ENCODE measurements at regions not wholly inside any gene's neighbourhood (a gene's known extent, or its start where the extent isn't known, plus 50 kb on each side); places are given as distances from the start of the nearest gene placed in this dataset.

DNA sequence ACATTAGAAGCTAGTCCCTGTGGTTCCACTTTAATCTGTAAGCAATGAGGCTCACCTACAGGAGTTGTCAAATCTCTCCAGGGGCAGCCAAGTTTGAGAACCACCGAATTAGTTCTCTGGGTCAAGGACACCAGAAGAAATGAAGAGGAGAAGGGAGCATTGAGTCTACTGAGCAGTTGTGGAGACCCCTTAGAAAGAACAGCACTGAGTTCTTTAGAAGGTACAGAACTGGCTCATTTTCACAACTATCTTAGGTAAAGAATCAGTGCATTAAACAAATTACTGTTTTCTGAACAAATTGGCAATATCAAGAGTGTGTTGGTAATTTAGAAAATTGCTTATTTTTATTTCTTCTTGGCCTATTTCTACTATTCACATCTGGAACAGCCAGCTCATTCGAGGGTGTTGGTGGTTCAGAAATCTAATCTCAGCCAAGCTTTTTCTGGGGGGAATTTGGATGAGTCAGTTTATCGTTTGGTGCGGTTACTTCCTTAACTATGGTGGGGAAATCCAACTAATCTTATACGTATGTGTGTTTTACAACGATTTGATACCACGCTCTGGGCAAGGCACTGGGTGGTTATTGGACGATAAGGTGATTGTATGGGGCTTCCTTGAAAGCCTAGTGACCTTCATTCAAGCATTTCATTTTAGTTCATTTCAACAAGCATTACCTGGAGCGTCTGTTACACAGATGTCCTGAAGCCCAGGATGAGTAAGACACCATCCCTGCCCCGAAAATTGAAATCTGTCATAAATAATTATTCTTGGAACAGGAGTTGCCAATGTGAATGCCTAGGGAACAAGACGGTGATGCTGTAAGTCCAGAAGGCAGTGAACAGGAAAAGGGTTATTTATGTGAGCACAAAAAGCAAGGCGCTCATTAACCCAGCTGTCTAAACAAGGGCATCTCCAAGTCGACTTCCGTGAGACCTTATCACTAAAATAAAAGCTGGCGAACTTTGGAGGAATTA lies 52.0 kb upstream of the TMPRSS2 start:
- peaks cover 4% of the 10 kb centered on the region for H3K4me1 Mint-ChIP-seq
- H3K36me3 ChIP-seq (ENCODE audit: control insufficient read depth, insufficient read depth, low read length), result no peaks in the 10 kb centered on the region
- peaks cover 8% of the 10 kb centered on the region for H3K27me3 Mint-ChIP-seq (ENCODE audit: insufficient read depth)
- no peaks in the 10 kb centered on the region for H3K36me3 Mint-ChIP-seq (ENCODE audit: low read depth)
- no peak overlapping the region for H3K9ac ChIP-seq (ENCODE audit: extremely low read depth, low read length, poor library complexity, severe bottlenecking)
- H3K9me3 ChIP-seq (ENCODE audit: control insufficient read depth, low read length), result no peaks in the 10 kb centered on the region
- no peak for DNase-seq
- no peak overlapping the region for H3K4me3 ChIP-seq (ENCODE audit: low read length)
- H3K27me3 ChIP-seq (ENCODE audit: control insufficient read depth, insufficient read depth, low read length, poor library complexity, severe bottlenecking), result no peaks in the 10 kb centered on the region
- no peak overlapping the region for H3K4me3 Mint-ChIP-seq
- H3K9me3 Mint-ChIP-seq, result no peaks in the 10 kb centered on the region
- no peak overlapping the region for H3K27ac ChIP-seq (ENCODE audit: low read depth, low read length)
- TF ChIP-seq CTCF (conservative IDR thresholded peaks at IDR 0.05), result no peak
- no peak overlapping the region for H3K27ac Mint-ChIP-seq
- 94% methylated on average over 9 to 15 of the region's 15 CpGs for WGBS, 2 experiments (ENCODE audit: insufficient coverage in 1 of 2, insufficient read length in 1 of 2)
- no peaks in the 10 kb centered on the region for H3K4me1 ChIP-seq (ENCODE audit: control insufficient read depth, insufficient read depth, low read length)

DNA sequence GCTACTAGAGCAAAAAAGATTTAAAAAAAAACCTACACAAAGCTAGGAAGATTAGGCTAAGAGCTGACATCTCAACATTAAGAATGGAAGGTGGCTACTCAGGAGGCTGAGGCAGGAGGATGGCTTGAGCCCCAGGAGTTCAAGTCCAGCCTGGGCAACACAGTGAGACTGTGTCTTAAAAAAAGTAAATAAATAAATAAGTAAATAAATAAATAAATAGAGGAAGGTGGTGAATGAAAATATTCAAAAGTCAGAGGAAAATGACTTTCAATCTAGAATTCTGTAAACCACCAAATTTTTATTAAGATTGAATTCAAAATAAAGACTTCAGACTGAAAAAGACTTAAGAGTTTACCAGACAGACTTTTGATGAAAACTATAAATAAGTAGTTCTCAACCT lies 50.9 kb upstream of the TMPRSS2 start:
- Histone ChIP-seq H3K36me3 (ENCODE audit: control insufficient read depth, insufficient read depth, low read length) (no peaks in the 10 kb centered on the region), H3K9me3 (ENCODE audit: control insufficient read depth, low read length) (no peaks in the 10 kb centered on the region), H3K4me3 (ENCODE audit: low read length) (no peak overlapping the region), H3K27me3 (ENCODE audit: control insufficient read depth, insufficient read depth, low read length, poor library complexity, severe bottlenecking) (no peaks in the 10 kb centered on the region), H3K4me1 (ENCODE audit: control insufficient read depth, insufficient read depth, low read length) (no peaks in the 10 kb centered on the region), H3K27ac (ENCODE audit: low read depth, low read length) (no peak overlapping the region), H3K9ac (ENCODE audit: extremely low read depth, low read length, poor library complexity, severe bottlenecking) (no peak overlapping the region)
- no peaks in the 10 kb centered on the region for H3K9me3 Mint-ChIP-seq
- H3K36me3 Mint-ChIP-seq (ENCODE audit: low read depth), result no peaks in the 10 kb centered on the region
- no peak overlapping the region for H3K4me3 Mint-ChIP-seq
- H3K27me3 Mint-ChIP-seq (ENCODE audit: insufficient read depth), result peaks cover 4% of the 10 kb centered on the region
- H3K27ac Mint-ChIP-seq, result no peak overlapping the region
- TF ChIP-seq CTCF (conservative IDR thresholded peaks at IDR 0.05), result no peak
- DNase-seq, result no peak
- H3K4me1 Mint-ChIP-seq, result peaks cover 4% of the 10 kb centered on the region

DNA sequence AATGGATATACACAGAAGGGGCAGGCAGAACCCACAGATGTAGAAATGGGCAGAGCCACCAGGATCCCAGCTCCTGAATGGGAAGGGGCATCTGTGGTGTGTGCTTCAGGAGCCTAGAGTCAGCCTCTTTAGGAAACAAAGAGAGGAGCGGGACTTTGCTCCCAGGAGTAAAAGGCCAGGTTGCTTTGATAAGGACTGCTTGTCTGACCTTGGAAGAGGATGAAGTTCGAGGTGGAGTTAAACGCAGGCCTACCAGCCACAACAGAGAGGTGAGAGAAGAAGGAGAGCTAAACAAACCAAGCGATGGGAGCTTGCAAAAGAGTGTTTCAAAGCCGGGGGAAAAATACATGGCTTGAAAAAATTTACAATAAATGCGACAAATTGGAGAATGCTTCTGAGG lies 49.9 kb upstream of the TMPRSS2 start:
- Mint-ChIP-seq H3K4me1 (peaks cover 4% of the 10 kb centered on the region), H3K9me3 (no peaks in the 10 kb centered on the region), H3K27me3 (ENCODE audit: insufficient read depth) (peaks cover 4% of the 10 kb centered on the region), H3K4me3 (no peak overlapping the region), H3K27ac (no peak overlapping the region), H3K36me3 (ENCODE audit: low read depth) (no peaks in the 10 kb centered on the region)
- WGBS, 2 experiments (ENCODE audit: insufficient coverage in 1 of 2, insufficient read length in 1 of 2), result 87% methylated on average over 6 of the region's 6 CpGs
- Histone ChIP-seq H3K9me3 (ENCODE audit: control insufficient read depth, low read length) (no peaks in the 10 kb centered on the region), H3K27me3 (ENCODE audit: control insufficient read depth, insufficient read depth, low read length, poor library complexity, severe bottlenecking) (no peaks in the 10 kb centered on the region), H3K36me3 (ENCODE audit: control insufficient read depth, insufficient read depth, low read length) (no peaks in the 10 kb centered on the region), H3K9ac (ENCODE audit: extremely low read depth, low read length, poor library complexity, severe bottlenecking) (no peak overlapping the region), H3K4me1 (ENCODE audit: control insufficient read depth, insufficient read depth, low read length) (no peaks in the 10 kb centered on the region), H3K4me3 (ENCODE audit: low read length) (no peak overlapping the region), H3K27ac (ENCODE audit: low read depth, low read length) (no peak overlapping the region)
- TF ChIP-seq CTCF (conservative IDR thresholded peaks at IDR 0.05), result no peak
- DNase-seq, result no peak
